COLO668 (cell line): ENCODE measurements at regions not wholly inside any gene's neighbourhood (a gene's known extent, or its start where the extent isn't known, plus 50 kb on each side); places are given as distances from the start of the nearest gene placed in this dataset.
A peak's percentile ranks its signal among the peaks of the same experiment; 100 is the strongest.

ENCODE experiments used
- DNase-seq: peaks from one replicate; lab custom pipeline; 2025; ENCODE audit not compliant: unreplicated experiment; lab: John Stamatoyannopoulos, UW

DNA sequence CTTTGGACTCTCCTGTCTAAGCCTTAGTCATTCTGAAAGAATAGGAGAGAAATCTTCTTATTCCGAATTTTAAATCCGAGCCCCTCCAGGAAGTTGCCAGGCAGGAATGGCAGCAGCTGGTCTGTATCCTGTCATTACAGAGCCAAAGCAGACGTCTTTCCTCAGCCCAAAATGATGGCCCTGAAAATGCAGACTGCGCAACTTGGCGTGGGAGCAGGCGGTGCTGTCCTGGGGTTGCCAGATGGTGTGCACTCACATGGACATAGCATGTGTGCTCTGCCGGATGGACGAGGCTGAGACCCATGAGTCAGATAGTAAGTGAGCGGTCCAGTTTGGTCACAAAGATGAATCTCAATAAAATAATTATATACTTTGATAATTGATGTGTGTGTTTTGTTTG, 410.4 kb downstream of the KCTD16 start:
- no peak for DNase-seq

DNA sequence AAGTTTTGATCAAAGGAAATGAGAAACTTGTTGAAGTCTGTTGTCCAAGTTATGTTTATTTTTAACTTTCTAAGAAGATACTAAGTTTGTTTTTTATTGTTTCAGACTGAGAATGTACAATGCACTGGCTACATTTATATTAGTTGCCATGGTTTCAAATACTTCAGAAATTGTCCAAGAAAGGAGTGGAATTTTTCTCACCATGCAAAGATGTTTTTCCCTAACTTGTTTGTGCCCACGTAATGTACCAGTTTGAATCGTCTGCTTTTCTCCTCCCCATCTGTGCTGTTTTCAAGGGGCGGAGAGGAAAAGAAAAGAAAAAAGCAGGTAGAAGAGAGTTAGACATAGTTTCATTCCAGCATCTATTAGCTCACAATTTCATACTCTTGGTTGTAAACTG, 407.0 kb downstream of the KCTD16 start:
- no peak for DNase-seq

DNA sequence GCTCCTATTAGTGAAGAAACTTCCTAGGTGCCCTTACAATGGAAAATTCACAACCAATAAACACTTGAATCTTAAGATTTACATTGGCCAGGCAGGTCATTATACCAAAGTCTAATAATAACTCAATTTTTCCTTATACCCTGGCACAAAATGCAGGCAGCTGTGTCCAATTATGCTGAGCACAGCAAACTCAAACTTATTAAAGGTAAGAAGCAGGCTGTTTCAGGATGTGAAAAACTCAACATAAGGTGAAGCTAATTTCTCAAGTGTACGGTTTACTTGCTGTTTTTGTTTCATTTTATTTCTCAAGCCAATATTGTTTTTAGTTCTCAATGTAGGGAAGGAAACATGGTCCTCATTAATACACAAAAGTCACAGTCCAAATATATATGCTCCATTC, 405.1 kb downstream of the KCTD16 start:
- no peak for DNase-seq

DNA sequence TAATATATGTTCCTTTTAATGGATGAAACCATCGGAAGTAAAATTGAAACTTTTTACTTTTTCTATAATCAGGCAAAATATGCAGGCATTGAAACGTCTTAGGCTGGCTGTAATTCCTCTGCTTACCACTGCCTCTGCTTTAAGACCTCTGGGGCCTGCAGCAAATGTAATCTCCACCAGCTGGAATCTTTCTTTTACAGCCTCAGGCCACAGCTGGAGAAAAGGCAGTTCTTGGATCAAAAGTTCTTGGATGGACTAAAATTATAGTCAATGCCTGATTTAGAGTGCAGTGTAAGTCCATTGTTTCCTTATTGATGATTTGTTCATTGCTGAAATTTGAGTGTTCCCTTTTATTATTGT, 396.7 kb downstream of the KCTD16 start:
- no peak for DNase-seq

DNA sequence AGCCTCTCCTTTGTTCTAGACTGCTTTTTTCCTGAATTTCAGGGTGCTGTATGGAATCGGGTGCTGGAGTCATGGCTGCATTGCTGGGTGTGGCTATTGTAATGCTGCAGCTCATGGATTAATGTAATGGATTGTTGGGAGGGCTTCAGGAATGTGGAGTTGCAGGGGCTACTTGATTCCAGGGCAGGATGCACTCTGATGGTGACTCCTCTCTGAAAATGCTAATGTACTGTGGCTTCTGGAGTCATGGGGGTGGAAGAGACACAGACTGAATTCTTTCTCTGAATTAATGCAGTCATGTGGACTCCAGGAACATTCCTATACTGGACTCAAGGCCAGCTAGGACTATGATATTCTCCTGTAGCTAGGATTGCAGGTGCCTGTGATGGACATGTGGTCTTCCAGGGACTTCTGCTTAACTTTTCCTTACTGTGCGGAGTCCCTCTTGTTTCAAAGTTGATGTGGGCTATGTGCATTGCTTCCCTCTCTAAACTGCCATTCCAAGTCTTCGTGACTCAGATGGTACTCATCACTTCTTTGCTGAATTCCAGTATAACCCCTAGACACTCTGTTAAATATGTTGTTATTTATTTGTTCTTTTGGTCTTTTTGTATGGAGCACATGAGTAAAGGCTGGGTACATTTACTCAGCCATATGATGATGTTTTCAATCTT, 396.2 kb downstream of the KCTD16 start:
- DNase-seq: no peak

DNA sequence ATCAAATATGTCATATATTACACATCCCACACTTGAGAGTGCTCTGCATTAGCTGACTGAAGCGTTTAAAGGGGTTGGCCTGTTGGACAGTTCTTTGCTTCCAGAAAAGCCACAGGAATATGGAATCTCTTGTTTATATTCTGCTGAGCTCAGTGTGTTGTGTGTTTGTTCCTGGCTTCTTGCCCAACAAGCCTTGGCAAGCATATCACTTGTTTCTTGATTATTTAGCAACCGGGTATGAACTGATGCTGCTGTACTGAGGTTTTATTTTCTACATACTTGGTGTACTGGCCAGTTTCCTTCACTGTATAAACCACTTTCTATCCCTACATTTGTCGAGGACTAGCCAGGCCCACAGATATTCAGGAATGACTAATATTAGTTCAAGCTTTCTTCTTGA, 378.9 kb downstream of the KCTD16 start:
- peak; percentile 12 for DNase-seq

DNA sequence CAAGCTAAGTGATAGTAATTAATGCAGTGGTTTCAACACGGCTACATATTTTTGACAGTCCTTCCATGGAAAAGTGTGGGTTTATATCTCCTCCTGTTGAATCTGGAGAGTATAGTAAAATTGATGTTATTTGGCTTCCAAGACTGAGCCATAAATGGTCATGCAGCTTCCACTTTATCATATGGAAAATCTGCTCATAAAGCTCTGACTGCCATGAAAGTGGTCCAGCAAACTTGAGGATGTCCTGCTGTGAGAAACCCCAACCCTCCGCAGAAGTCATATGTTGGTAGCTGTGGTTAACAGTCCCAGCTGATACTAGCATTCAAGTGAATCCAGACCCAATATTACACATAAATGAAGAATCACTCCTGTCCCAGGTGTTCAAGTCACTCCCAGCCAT, 378.3 kb downstream of the KCTD16 start:
- no peak for DNase-seq

DNA sequence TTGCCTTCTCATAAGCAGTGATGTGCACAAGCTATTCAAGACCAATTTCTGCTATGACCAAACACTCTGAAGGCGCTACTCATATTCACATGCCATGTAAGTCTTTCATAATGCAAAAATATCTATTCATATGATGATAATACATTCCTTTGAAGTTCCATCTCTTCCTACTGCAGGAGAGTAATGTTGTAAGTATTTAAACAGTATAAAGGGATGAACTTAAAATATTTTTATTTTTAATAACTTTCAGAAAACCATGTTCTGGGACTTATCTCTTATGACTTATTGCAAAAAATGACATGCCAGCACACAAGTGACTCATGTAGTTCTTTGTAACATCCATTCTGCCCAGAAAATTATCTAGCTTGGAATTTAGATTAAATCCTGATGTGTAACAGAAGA, 376.4 kb downstream of the KCTD16 start:
- DNase-seq: no peak

DNA sequence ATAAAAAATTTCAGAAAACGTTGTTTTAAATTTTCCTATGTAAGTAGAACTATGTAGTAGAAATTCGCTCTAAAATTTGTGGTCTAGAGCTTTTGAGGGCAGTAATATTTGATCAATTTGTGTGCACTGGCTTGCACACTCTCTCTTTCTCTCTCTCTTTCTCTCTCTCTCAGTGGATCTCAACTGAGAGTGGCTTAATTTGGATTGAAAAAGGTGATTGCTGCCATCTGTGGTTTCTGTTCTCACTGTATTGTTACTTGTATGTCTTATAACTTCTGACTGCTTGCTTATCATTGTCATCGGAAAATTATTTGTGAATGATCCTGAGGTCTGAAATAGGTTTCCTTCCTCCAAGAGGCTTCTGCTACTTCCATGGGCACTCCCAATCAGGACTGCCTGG, 368.2 kb downstream of the KCTD16 start:
- DNase-seq: no peak
